ENCODE measurements at regions not wholly inside any gene's neighbourhood (a gene's known extent, or its start where the extent isn't known, plus 50 kb on each side); places are given as distances from the start of the nearest gene placed in this dataset.

- DNase-seq (no peak), ATAC-seq (no peak)
- Mint-ChIP-seq H3K27ac (no peak overlapping the region), H3K9me3 (peaks cover 8% of the 10 kb centered on the region), H3K4me3 (no peak overlapping the region), H3K27me3 (no peaks in the 10 kb centered on the region), H3K36me3 (ENCODE audit: low read depth) (no peaks in the 10 kb centered on the region), H3K4me1 (no peaks in the 10 kb centered on the region)
These were observed 649.2 kb upstream of the CDH2 start for GRCh38 chr18:28826107-28826506.

GRCh38 chr18:28824183-28824574 lies 647.2 kb upstream of the CDH2 start:
- no peaks in the 10 kb centered on the region for H3K36me3 Mint-ChIP-seq (ENCODE audit: low read depth)

DNA sequence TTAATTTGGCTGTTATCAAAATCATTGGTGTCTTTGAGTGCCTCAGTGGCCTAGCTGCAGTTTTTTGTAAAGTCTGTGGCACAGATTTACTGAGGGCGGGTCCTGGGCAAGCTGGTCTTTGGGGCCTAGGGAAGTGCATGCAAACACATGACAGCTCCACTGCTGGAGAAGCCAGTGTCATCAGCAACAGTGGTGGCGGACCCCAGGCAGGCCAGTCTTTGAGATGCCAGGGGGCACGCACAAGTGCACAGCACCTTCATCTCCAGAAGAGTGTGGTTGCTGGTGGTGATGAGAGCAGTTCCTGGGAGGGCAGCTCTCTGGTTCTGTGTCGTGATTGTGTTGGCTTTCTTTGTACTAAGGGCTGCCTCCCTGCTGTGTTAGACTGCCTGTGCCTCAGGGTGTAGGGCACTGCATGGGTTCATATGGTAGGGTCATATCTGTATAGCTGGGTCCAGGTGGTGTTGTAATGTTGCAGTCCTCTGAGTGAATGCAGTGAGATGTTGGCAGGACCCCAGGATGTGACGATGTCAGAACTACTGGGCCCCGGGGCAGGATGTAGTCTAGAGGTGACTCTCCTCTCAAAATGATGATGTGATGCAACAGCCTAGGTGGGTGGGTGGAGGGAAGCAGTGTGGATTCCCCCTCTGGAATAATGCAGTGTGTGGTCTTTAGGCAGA lies 646.7 kb upstream of the CDH2 start:
- Mint-ChIP-seq H3K27me3 (no peaks in the 10 kb centered on the region), H3K9me3 (peaks cover 9% of the 10 kb centered on the region), H3K4me3 (no peak overlapping the region), H3K4me1 (no peaks in the 10 kb centered on the region), H3K36me3 (ENCODE audit: low read depth) (no peaks in the 10 kb centered on the region), H3K27ac (no peak overlapping the region)
- ATAC-seq (no peak), DNase-seq (no peak)

More at GRCh38 chr18:28824183-28824574, 647.2 kb upstream of the CDH2 start:
- H3K9me3 Mint-ChIP-seq, result peaks cover 9% of the 10 kb centered on the region
- DNase-seq (no peak), ATAC-seq (no peak)
- no peak overlapping the region for H3K4me3 Mint-ChIP-seq
- H3K27ac Mint-ChIP-seq, result no peak overlapping the region
- H3K27me3 Mint-ChIP-seq, result no peaks in the 10 kb centered on the region
- no peaks in the 10 kb centered on the region for H3K4me1 Mint-ChIP-seq

GRCh38 chr18:28820353-28820752 lies 643.4 kb upstream of the CDH2 start:
- no peaks in the 10 kb centered on the region for H3K4me1 Mint-ChIP-seq
- H3K9me3 Mint-ChIP-seq, result peaks cover 9% of the 10 kb centered on the region
- no peak overlapping the region for H3K4me3 Mint-ChIP-seq
- no peaks in the 10 kb centered on the region for H3K36me3 Mint-ChIP-seq (ENCODE audit: low read depth)
- H3K27ac Mint-ChIP-seq, result no peak overlapping the region
- DNase-seq, result no peak
- no peak for ATAC-seq
- H3K27me3 Mint-ChIP-seq, result no peaks in the 10 kb centered on the region

DNA sequence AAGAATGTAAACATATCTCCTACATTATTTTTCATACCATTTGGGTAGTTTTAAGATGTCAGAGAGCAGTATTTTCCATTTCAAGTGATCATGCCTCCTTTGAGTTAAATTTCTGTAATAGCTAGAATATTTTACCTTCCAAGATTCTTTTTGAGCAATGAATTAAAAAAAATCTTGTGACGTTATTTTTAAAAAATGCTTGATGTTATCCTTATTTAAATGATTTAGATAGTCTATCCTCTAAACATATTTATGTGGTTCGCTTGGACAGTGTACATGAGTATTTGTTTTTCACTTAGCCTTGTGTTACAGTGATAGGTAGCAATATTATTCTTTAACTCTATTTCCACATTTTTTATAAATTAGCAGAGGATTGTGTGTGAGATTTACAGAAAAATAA lies 639.2 kb upstream of the CDH2 start:
- no peaks in the 10 kb centered on the region for H3K27me3 Mint-ChIP-seq
- DNase-seq (no peak), ATAC-seq (no peak)
- H3K27ac Mint-ChIP-seq, result no peak overlapping the region
- peaks cover 13% of the 10 kb centered on the region for H3K9me3 Mint-ChIP-seq
- H3K4me3 Mint-ChIP-seq, result no peak overlapping the region
- H3K4me1 Mint-ChIP-seq, result no peaks in the 10 kb centered on the region
- H3K36me3 Mint-ChIP-seq (ENCODE audit: low read depth), result no peaks in the 10 kb centered on the region

DNA sequence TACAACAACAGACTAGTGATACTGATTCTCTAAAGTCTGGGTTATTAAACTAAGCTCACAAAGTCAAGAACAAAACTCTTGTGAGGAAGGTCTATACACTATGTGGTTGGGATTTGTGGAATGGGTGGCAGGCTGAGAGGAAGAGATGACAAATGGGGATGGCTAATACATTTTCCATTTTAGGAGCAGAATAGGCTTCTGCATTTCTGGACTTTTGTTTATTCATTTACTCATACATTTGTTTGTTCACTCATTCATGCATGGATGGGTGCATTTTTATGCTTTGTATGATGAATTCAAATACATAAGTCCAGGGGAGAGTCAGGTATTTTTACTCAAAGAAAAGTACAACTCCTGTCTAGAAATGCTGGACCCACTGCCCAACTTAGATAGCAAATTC lies 637.4 kb upstream of the CDH2 start:
- no peaks in the 10 kb centered on the region for H3K4me1 Mint-ChIP-seq
- ATAC-seq, result no peak

GRCh38 chr18:28808373-28808772 lies 631.4 kb upstream of the CDH2 start:
- no peak for ATAC-seq
- no peak for DNase-seq
- no peak overlapping the region for H3K27ac Mint-ChIP-seq
- no peak overlapping the region for H3K4me3 Mint-ChIP-seq
- H3K27me3 Mint-ChIP-seq, result no peaks in the 10 kb centered on the region
- peaks cover 27% of the 10 kb centered on the region for H3K9me3 Mint-ChIP-seq
- H3K36me3 Mint-ChIP-seq (ENCODE audit: low read depth), result no peaks in the 10 kb centered on the region
- no peaks in the 10 kb centered on the region for H3K4me1 Mint-ChIP-seq

More for the DNA sequence above, 637.4 kb upstream of the CDH2 start:
- Mint-ChIP-seq H3K4me3 (no peak overlapping the region), H3K27me3 (no peaks in the 10 kb centered on the region), H3K9me3 (peaks cover 11% of the 10 kb centered on the region), H3K36me3 (ENCODE audit: low read depth) (no peaks in the 10 kb centered on the region), H3K27ac (no peak overlapping the region)
- DNase-seq, result no peak

DNA sequence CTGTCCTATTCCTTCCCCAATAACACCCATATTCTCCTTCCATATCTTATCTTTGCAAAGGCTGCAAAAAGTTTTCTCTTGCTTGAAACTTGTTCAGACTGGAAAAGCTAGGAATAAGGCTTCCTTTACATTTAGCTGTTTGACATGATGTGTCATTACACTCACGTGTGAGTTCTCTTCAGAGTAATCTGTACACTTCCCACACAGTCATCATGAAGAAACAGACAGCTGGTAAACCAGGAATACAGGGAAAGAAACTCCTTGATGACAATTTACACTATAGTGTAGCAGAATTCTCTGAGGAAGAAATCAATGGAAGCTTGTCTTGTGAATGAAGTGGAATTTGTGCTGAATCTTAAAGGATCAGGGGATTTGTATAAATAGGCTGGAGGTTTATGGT lies 628.6 kb upstream of the CDH2 start:
- Mint-ChIP-seq H3K27me3 (no peaks in the 10 kb centered on the region), H3K27ac (no peak overlapping the region), H3K4me1 (no peaks in the 10 kb centered on the region), H3K36me3 (ENCODE audit: low read depth) (no peaks in the 10 kb centered on the region), H3K9me3 (peaks cover 31% of the 10 kb centered on the region), H3K4me3 (no peak overlapping the region)
- ATAC-seq (no peak), DNase-seq (no peak)

GRCh38 chr18:28804512-28805202 lies 627.7 kb upstream of the CDH2 start:
- Mint-ChIP-seq H3K36me3 (ENCODE audit: low read depth) (no peaks in the 10 kb centered on the region), H3K27me3 (no peaks in the 10 kb centered on the region), H3K4me1 (no peaks in the 10 kb centered on the region), H3K27ac (no peak overlapping the region), H3K9me3 (peaks cover 31% of the 10 kb centered on the region), H3K4me3 (no peak overlapping the region)
- DNase-seq (no peak), ATAC-seq (no peak)

DNA sequence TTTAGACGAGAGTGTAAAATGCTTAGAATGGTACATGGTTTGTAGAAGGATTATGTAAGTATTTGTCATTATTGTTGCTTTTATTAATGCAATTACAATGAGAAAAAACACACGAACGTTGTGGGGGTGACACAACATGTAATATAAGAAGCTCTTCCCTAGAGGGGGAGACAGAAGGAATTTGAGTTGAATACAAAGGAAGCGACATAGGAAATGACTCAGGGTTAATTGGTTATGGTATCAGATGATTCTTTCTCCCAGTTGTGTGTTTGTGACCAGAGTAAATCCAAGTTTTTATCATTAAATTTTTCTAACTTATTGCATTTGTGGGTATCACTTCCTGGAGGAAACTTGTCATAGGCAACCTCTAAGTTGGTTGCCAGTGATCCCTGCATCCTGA lies 625.6 kb upstream of the CDH2 start:
- no peak overlapping the region for H3K27ac Mint-ChIP-seq
- H3K4me1 Mint-ChIP-seq, result no peaks in the 10 kb centered on the region
- no peaks in the 10 kb centered on the region for H3K27me3 Mint-ChIP-seq
- ATAC-seq (no peak), DNase-seq (no peak)
- peaks cover 24% of the 10 kb centered on the region for H3K9me3 Mint-ChIP-seq
- H3K4me3 Mint-ChIP-seq, result no peak overlapping the region
- H3K36me3 Mint-ChIP-seq (ENCODE audit: low read depth), result no peaks in the 10 kb centered on the region

- no peaks in the 10 kb centered on the region for H3K4me1 Mint-ChIP-seq
- H3K9me3 Mint-ChIP-seq, result peaks cover 20% of the 10 kb centered on the region
- H3K27ac Mint-ChIP-seq, result no peak overlapping the region
- DNase-seq (no peak), ATAC-seq (no peak)
- H3K27me3 Mint-ChIP-seq, result no peaks in the 10 kb centered on the region
- no peak overlapping the region for H3K4me3 Mint-ChIP-seq
- H3K36me3 Mint-ChIP-seq (ENCODE audit: low read depth), result no peaks in the 10 kb centered on the region
These were observed 624.9 kb upstream of the CDH2 start for GRCh38 chr18:28801876-28802275.

GRCh38 chr18:28794459-28795245 lies 617.7 kb upstream of the CDH2 start:
- Mint-ChIP-seq H3K27me3 (no peaks in the 10 kb centered on the region), H3K9me3 (peaks cover 11% of the 10 kb centered on the region), H3K36me3 (ENCODE audit: low read depth) (no peaks in the 10 kb centered on the region), H3K4me3 (no peak overlapping the region), H3K27ac (no peak overlapping the region), H3K4me1 (no peaks in the 10 kb centered on the region)
- DNase-seq (no peak), ATAC-seq (no peak)

- H3K4me1 Mint-ChIP-seq, result no peaks in the 10 kb centered on the region
- no peaks in the 10 kb centered on the region for H3K27me3 Mint-ChIP-seq
- peaks cover 11% of the 10 kb centered on the region for H3K9me3 Mint-ChIP-seq
- H3K36me3 Mint-ChIP-seq (ENCODE audit: low read depth), result no peaks in the 10 kb centered on the region
- no peak for ATAC-seq
- no peak overlapping the region for H3K27ac Mint-ChIP-seq
- no peak overlapping the region for H3K4me3 Mint-ChIP-seq
- no peak for DNase-seq
These were observed 617.0 kb upstream of the CDH2 start for GRCh38 chr18:28793901-28794300.

- DNase-seq, result no peak
- Mint-ChIP-seq H3K4me1 (no peaks in the 10 kb centered on the region), H3K27ac (no peak overlapping the region), H3K27me3 (no peaks in the 10 kb centered on the region), H3K4me3 (no peak overlapping the region), H3K9me3 (peaks cover 8% of the 10 kb centered on the region), H3K36me3 (ENCODE audit: low read depth) (no peaks in the 10 kb centered on the region)
- ATAC-seq, result no peak
These were observed 615.6 kb upstream of the CDH2 start for GRCh38 chr18:28792404-28793086.
